Right lobe of liver (tissue), 4 donors: ENCODE measurements at regions not wholly inside any gene's neighbourhood (a gene's known extent, or its start where the extent isn't known, plus 50 kb on each side); places are given as distances from the start of the nearest gene placed in this dataset.
"Not testable (repeated sequence)": the region's sequence is repeated elsewhere in the genome, so short reads cannot be mapped to it uniquely, and the experiment has no call there.

Source experiments
- CTCF ChIP-seq, 4 donors: fragments of 200-600 bp in 3 of 4; fragments of 450-650 bp in 1 of 4; IDR thresholded peaks; one replicate each; pipeline versions ENCODE4 v1.5.1 to v1.8.0; 2016 to 2022; ENCODE audit warnings: antibody characterized with exemption in 4 of 4, mild to moderate bottlenecking in 2 of 4
- POLR2A ChIP-seq: fragments of 450-650 bp; IDR thresholded peaks from one replicate; pipeline ENCODE4 v1.6.1; 2017; ENCODE audit warnings: antibody characterized with exemption, mild to moderate bottlenecking
- donor health status: DM: no; HTN: no; CAD: no.
- donor health status: DM: no; HTN: no; CAD: no.
- donor health status: DM: no; HTN: yes; CAD: no.

DNA sequence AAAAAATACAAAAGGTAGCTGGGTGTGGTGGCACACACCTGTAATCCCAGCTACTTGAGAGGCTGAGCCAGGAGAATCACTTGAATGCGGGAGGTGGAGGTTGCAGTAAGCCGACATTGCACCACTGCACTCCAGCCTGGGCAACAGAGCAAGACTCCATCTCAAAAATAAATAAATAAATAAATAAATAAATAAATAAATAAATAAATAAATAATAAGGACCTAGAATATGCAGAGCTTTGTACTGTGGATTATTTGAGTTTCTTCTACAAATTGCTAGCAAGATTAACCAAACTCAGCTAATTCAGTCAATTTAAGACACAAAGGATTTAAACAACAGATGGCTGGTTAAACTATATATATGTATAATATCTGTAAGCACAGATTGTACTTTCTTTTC lies 322.5 kb upstream of the ARPP21 start:
- not testable (repeated sequence) for TF ChIP-seq CTCF (IDR thresholded peaks at IDR 0.05); POLR2A
